H9 (cell line): ENCODE measurements at regions not wholly inside any gene's neighbourhood (a gene's known extent, or its start where the extent isn't known, plus 50 kb on each side); places are given as distances from the start of the nearest gene placed in this dataset.

Source experiments
- DNase-seq: peaks from one replicate; pipeline ENCODE4 v3.0.0-alpha.2; 2017
- H2AFZ ChIP-seq: one replicate; pipeline ENCODE4 v1.6.1; 2013; ENCODE audit warnings: mild to moderate bottlenecking, low read length, control low read depth, moderate library complexity
- H2AK5ac ChIP-seq: 2 replicates; pipeline ENCODE4 v1.6.1; 2013; ENCODE audit warnings: low read length, control low read depth, mixed read lengths; ENCODE audit not compliant: insufficient read length
- H2BK120ac ChIP-seq: one replicate; pipeline ENCODE4 v1.6.1; 2013; ENCODE audit warnings: low read depth, mild to moderate bottlenecking, low read length, control low read depth, inconsistent platforms; ENCODE audit not compliant: poor library complexity, severe bottlenecking
- H2BK12ac ChIP-seq: 2 replicates; pipeline ENCODE4 v1.6.1; 2013; ENCODE audit warnings: low read length, control low read depth, mixed read lengths, low read depth; ENCODE audit not compliant: insufficient read length
- H2BK15ac ChIP-seq: 2 replicates; pipeline ENCODE4 v1.6.1; 2013; ENCODE audit warnings: low read depth, low read length, control low read depth
- H2BK20ac ChIP-seq: one replicate; pipeline ENCODE4 v1.6.1; 2013; ENCODE audit warnings: low read depth, mild to moderate bottlenecking, low read length, control low read depth, inconsistent platforms; ENCODE audit not compliant: poor library complexity, severe bottlenecking
- H2BK5ac ChIP-seq: 2 replicates; pipeline ENCODE4 v1.6.1; 2013; ENCODE audit warnings: low read length, control low read depth, mixed read lengths; ENCODE audit not compliant: insufficient read length
- H3K14ac ChIP-seq: 2 replicates; pipeline ENCODE4 v1.6.1; 2013; ENCODE audit warnings: low read length, control low read depth; ENCODE audit not compliant: insufficient read depth
- H3K18ac ChIP-seq: 2 replicates; pipeline ENCODE4 v1.6.1; 2013; ENCODE audit warnings: low read depth, mild to moderate bottlenecking, mixed read lengths, low read length, control low read depth; ENCODE audit not compliant: insufficient read length
- H3K23ac ChIP-seq: 2 replicates; pipeline ENCODE4 v1.6.1; 2013; ENCODE audit warnings: low read length, control low read depth, mixed read lengths, low read depth; ENCODE audit not compliant: insufficient read length
- H3K23me2 ChIP-seq: 2 replicates; pipeline ENCODE4 v1.6.1; 2013; ENCODE audit warnings: low read depth, mild to moderate bottlenecking, mixed read lengths, low read length, control low read depth; ENCODE audit not compliant: insufficient read length, poor library complexity, severe bottlenecking
- H3K27ac ChIP-seq: 2 replicates; pipeline ENCODE4 v1.5.1; 2013; ENCODE audit warnings: low read length, control low read depth, mixed read lengths, low read depth; ENCODE audit not compliant: insufficient read length
- H3K27me3 ChIP-seq: 2 replicates; pipeline ENCODE4 v1.6.1; 2013; ENCODE audit warnings: low read length, control low read depth, inconsistent platforms; ENCODE audit not compliant: insufficient read depth
- H3K4ac ChIP-seq: 2 replicates; pipeline ENCODE4 v1.6.1; 2013; ENCODE audit warnings: low read depth, mild to moderate bottlenecking, control low read depth, inconsistent platforms, low read length, moderate library complexity
- H3K4me1 ChIP-seq: 2 replicates; pipeline ENCODE4 v1.6.1; 2013; ENCODE audit warnings: low read length, control low read depth, inconsistent platforms; ENCODE audit not compliant: insufficient read depth
- H3K4me2 ChIP-seq: 2 replicates; pipeline ENCODE4 v1.6.1; 2013; ENCODE audit warnings: low read length, control low read depth, mixed read lengths; ENCODE audit not compliant: insufficient read length, insufficient read depth
- H3K56ac ChIP-seq: 2 replicates; pipeline ENCODE4 v1.6.1; 2013; ENCODE audit warnings: low read depth, mild to moderate bottlenecking, mixed read lengths, low read length, control low read depth; ENCODE audit not compliant: insufficient read length
- H3K79me1 ChIP-seq: 2 replicates; pipeline ENCODE4 v1.6.1; 2013; ENCODE audit warnings: low read depth, mild to moderate bottlenecking, moderate library complexity, low read length, control low read depth, inconsistent platforms; ENCODE audit not compliant: insufficient read depth, poor library complexity, severe bottlenecking
- H3K79me2 ChIP-seq: 2 replicates; pipeline ENCODE4 v1.6.1; 2013; ENCODE audit warnings: low read length, control low read depth, inconsistent platforms; ENCODE audit not compliant: insufficient read depth
- H3K9ac ChIP-seq: 2 replicates; pipeline ENCODE4 v1.6.1; 2013; ENCODE audit warnings: low read length, control low read depth, mixed read lengths; ENCODE audit not compliant: insufficient read length; ENCODE audit errors: extremely low read depth
- H3K9me3 ChIP-seq: one replicate; pipeline ENCODE4 v1.6.1; 2013; ENCODE audit warnings: low read depth, low read length, inconsistent platforms; ENCODE audit not compliant: control insufficient read depth
- H3T11ph ChIP-seq: one replicate; pipeline ENCODE4 v1.6.1; 2013; ENCODE audit warnings: mild to moderate bottlenecking, low read length, control low read depth, inconsistent platforms
- H4K20me1 ChIP-seq: one replicate; pipeline ENCODE4 v1.6.1; 2013; ENCODE audit not compliant: control insufficient read depth, insufficient read length, insufficient read depth
- H4K5ac ChIP-seq: 2 replicates; pipeline ENCODE4 v1.6.1; 2013; ENCODE audit warnings: low read depth, mild to moderate bottlenecking, mixed read lengths, low read length, control low read depth; ENCODE audit not compliant: insufficient read length
- H4K8ac ChIP-seq: replicated peaks from 2 replicates; pipeline ENCODE4 v1.6.1; 2013; ENCODE audit warnings: low read length, control low read depth, mixed read lengths, low read depth; ENCODE audit not compliant: insufficient read length
- H4K91ac ChIP-seq: 2 replicates; pipeline ENCODE4 v1.6.1; 2013; ENCODE audit warnings: low read depth, mild to moderate bottlenecking, moderate library complexity, mixed read lengths, low read length, control low read depth; ENCODE audit not compliant: insufficient read length
- H3K27ac Mint-ChIP-seq, 3 experiments: 2 replicates in 2 of 3; 3 replicates in 1 of 3; pipeline ENCODE4 v1.8.0; 2020 to 2021; ENCODE audit warnings: mixed read lengths in 3 of 3, mild to moderate bottlenecking in 1 of 3, moderate library complexity in 1 of 3
- H3K27me3 Mint-ChIP-seq: 2 replicates; pipeline ENCODE4 v1.8.0; 2021; ENCODE audit warnings: low read depth, mild to moderate bottlenecking, moderate library complexity, mixed read lengths
- H3K36me3 Mint-ChIP-seq, 3 experiments: 2 replicates in 2 of 3; 3 replicates in 1 of 3; pipeline ENCODE4 v1.8.0; 2020 to 2021; ENCODE audit warnings: low read depth in 3 of 3, mixed read lengths in 3 of 3; ENCODE audit not compliant: insufficient read depth in 1 of 3
- H3K4me1 Mint-ChIP-seq, 2 experiments: 2 replicates each; pipeline ENCODE4 v1.8.0; 2020; ENCODE audit warnings: mixed read lengths in 2 of 2
- H3K4me3 Mint-ChIP-seq, 2 experiments: 2 replicates in 1 of 2; 3 replicates in 1 of 2; pipeline ENCODE4 v1.8.0; 2020 to 2021; ENCODE audit warnings: mild to moderate bottlenecking in 2 of 2, mixed read lengths in 2 of 2, moderate library complexity in 1 of 2
- H3K9me3 Mint-ChIP-seq, 2 experiments: 2 replicates in 1 of 2; 3 replicates in 1 of 2; pipeline ENCODE4 v1.8.0; 2020; ENCODE audit warnings: mild to moderate bottlenecking in 2 of 2, mixed read lengths in 2 of 2, moderate library complexity in 1 of 2
- CTCF ChIP-seq: fragments of 200-600 bp; sonication (generic); conservative IDR thresholded peaks from 3 replicates; pipeline ENCODE4 v1.8.0; 2021; ENCODE audit warnings: antibody characterized with exemption, mild to moderate bottlenecking
- WGBS: extraction: QIAGEN DNeasy Blood & Tissue Kit; methylation state at CpG from one replicate; pipeline ENCODE4 v1.1.7; 2013; ENCODE audit warnings: missing lambda C conversion rate, low lambda C conversion rate, mixed read lengths; ENCODE audit not compliant: insufficient read length; ENCODE audit errors: extremely low coverage; 5-methylcytosine and 5-hydroxymethylcytosine counted together

- no peak overlapping the region for H2BK20ac ChIP-seq
- H3K9me3 Mint-ChIP-seq = no peaks in the 10 kb centered on the region
Measured at GRCh38 chr10:57987055-57987721, 280.5 kb downstream of the IPMK start.

More at GRCh38 chr10:57987055-57987721, 280.5 kb downstream of the IPMK start:
- no peaks in the 10 kb centered on the region for H3K9me3 ChIP-seq
- H2BK12ac ChIP-seq = no peak overlapping the region
- DNase-seq = no peak
- no peak overlapping the region for H3K4ac ChIP-seq
- no peak overlapping the region for H3K56ac ChIP-seq
- no peak overlapping the region for H2BK15ac ChIP-seq
- no peak overlapping the region for H2BK5ac ChIP-seq
- no peak overlapping the region for H3K4me2 ChIP-seq
- no peak overlapping the region for H3K18ac ChIP-seq
- no peak overlapping the region for H4K5ac ChIP-seq
- TF ChIP-seq CTCF = no peak
- no peak overlapping the region for H3K4me3 Mint-ChIP-seq
- no peaks in the 10 kb centered on the region for H3K4me1 ChIP-seq
- H3K9ac ChIP-seq = no peak overlapping the region
- H3K79me2 ChIP-seq = no peaks in the 10 kb centered on the region
- H3K23me2 ChIP-seq = no peaks in the 10 kb centered on the region
- H3K27me3 ChIP-seq = no peaks in the 10 kb centered on the region
- no peak overlapping the region for H3K27ac ChIP-seq
- WGBS = no CpG with 5 or more reads among the region's 6 CpGs
- H3K23ac ChIP-seq = no peak overlapping the region
- H4K20me1 ChIP-seq = no peaks in the 10 kb centered on the region
- H2BK120ac ChIP-seq = no peak overlapping the region
- H3K14ac ChIP-seq = no peak overlapping the region
- H3K4me1 Mint-ChIP-seq = peaks cover 3% of the 10 kb centered on the region in 2 experiments
- no peaks in the 10 kb centered on the region for H3K79me1 ChIP-seq
- no peak overlapping the region for H4K91ac ChIP-seq
- H3K27ac Mint-ChIP-seq = no peak overlapping the region
- no peak overlapping the region for H2AK5ac ChIP-seq
- no peaks in the 10 kb centered on the region for H3K27me3 Mint-ChIP-seq
- no peaks in the 10 kb centered on the region for H3K36me3 Mint-ChIP-seq
- no peak overlapping the region for H2AFZ ChIP-seq
- H3T11ph ChIP-seq = no peak overlapping the region
- H4K8ac ChIP-seq = no peak overlapping the region
